NCI-H1105 treated with DMSO at 0.1 percent for 48 hours (cell line): ENCODE measurements at regions not wholly inside any gene's neighbourhood (a gene's known extent, or its start where the extent isn't known, plus 50 kb on each side); places are given as distances from the start of the nearest gene placed in this dataset.

Experiments
- DNase-seq: peaks from one replicate; lab custom pipeline; 2025; lab: John Stamatoyannopoulos, UW

- no peak for DNase-seq
These were observed 148.1 kb upstream of the DMRT1 start for GRCh38 chr9:693201-694091.

- no peak for DNase-seq
These were observed 147.4 kb upstream of the DMRT1 start for GRCh38 chr9:694092-694402.

- no peak for DNase-seq
These were observed 146.9 kb upstream of the DMRT1 start for GRCh38 chr9:694403-695154.

DNA sequence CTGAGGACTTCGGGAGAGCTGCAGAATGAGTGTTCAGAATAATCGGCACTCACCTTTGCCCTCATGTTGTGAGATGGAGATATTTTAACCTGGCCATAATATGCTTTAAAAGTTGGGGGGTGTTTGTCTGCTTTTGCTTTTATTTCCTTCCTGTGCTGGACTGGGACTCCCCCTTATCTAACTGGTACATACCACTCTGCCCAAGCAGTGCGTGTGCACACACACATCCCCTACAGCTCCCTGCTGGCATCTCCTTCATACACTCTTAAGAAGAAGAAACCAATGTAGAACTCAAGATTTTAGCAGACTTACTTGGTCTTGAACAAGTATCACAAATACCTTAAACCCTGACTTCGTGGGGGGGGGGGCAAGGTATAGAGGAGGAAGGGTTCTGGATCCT is 146.2 kb upstream of the DMRT1 start:
- DNase-seq = no peak

GRCh38 chr9:696332-697323 is 144.9 kb upstream of the DMRT1 start:
- DNase-seq = no peak

DNA sequence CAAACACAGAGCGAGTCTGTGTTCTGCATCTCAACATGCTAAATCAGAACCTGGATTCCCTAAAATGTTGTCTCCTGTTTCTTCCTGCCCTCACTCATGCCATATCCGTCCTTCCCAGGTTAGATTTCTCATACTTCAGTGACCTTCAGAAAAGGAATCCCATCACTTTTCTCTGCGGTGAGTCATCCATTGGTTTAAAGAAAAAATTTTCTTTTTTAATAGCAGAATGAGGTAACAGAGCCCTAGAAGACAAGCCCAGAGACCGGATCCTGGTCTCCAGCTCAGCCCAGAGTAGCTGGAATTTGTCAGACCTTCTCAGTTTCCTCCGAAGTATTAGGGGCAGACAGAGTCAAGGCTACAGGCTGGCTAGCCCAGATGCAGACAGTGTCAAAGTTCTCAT is 143.2 kb upstream of the DMRT1 start:
- DNase-seq = no peak

- no peak for DNase-seq
These were observed 142.5 kb upstream of the DMRT1 start for GRCh38 chr9:698954-699353.

GRCh38 chr9:699396-699795 is 142.1 kb upstream of the DMRT1 start:
- DNase-seq = no peak

- no peak for DNase-seq
These were observed 140.9 kb upstream of the DMRT1 start for GRCh38 chr9:700365-701282.

- DNase-seq = no peak
These were observed 138.1 kb upstream of the DMRT1 start for GRCh38 chr9:703392-703791.

- no peak for DNase-seq
These were observed 135.4 kb upstream of the DMRT1 start for GRCh38 chr9:706073-706472.

GRCh38 chr9:706606-707459 is 134.7 kb upstream of the DMRT1 start:
- no peak for DNase-seq

- no peak for DNase-seq
These were observed 133.3 kb upstream of the DMRT1 start for GRCh38 chr9:708182-708550.

DNA sequence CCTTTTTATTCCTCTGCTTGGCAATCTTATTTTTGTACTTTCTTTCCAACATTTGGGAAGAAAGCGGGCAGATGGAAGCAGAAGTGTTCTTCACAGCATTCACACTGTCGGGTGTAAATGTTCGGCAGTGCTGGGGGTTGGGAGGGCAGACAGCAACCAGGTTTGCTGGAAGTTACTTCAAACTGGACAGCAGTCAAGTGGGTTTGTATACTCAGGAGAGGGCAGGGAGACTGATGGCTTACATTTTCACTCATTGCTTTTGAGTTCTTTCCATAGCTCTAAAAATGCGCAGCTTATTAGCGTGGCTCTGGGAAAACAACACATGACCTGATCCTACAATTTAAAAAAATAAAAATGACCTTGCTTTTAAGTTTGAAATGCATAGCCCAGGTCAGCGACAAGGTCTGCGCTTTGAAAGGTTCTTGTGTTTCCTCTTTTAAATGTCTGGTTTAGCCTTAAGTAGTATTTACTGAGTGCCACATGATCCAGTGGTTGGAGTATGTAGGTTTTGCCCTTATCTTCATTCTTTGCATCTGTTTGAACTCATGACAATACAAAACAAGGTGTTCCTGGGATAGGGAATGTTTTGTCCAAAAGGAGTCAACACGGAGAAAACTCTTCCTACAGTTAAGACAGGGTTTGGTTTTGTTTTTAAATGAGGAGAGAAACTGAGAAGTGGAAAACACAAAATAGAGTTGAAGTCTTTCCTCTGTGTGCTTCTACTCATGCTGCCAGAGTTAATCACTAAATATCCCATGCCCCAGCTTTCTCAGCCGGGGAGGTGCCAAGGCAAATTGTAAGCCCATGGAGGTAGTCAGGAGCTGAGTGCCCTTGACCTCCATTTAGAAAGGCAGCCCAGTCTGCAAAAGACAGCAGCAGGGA is 132.7 kb upstream of the DMRT1 start:
- DNase-seq = no peak

- no peak for DNase-seq
These were observed 130.3 kb upstream of the DMRT1 start for GRCh38 chr9:710951-711745.

DNA sequence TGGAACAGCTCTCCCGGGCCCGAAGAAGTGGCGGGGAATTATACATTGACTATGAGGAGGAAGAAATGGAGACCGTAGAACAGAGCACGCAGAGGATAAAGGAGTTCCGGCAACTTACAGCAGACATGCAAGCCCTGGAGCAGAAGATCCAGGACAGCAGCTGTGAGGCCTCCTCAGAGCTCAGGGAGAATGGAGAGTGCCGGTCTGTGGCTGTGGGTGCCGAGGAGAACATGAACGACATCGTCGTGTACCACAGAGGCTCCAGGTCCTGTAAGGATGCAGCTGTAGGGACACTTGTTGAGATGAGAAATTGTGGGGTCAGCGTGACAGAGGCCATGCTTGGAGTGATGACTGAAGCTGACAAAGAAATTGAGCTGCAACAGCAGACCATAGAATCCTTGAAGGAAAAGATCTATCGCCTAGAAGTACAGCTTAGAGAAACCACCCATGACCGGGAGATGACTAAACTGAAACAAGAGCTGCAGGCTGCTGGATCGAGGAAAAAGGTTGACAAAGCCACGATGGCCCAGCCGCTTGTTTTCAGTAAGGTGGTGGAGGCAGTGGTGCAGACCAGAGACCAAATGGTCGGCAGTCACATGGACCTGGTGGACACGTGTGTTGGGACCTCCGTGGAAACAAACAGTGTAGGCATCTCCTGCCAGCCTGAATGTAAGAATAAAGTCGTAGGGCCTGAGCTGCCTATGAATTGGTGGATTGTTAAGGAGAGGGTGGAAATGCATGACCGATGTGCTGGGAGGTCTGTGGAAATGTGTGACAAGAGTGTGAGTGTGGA is 129.5 kb upstream of the DMRT1 start:
- no peak for DNase-seq

DNA sequence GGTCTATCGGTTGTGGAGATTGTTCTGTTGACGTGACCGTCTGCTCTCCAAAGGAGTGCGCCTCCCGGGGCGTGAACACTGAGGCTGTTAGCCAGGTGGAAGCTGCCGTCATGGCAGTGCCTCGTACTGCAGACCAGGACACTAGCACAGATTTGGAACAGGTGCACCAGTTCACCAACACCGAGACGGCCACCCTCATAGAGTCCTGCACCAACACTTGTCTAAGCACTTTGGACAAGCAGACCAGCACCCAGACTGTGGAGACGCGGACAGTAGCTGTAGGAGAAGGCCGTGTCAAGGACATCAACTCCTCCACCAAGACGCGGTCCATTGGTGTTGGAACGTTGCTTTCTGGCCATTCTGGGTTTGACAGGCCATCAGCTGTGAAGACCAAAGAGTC is 128.9 kb upstream of the DMRT1 start:
- DNase-seq = no peak

DNA sequence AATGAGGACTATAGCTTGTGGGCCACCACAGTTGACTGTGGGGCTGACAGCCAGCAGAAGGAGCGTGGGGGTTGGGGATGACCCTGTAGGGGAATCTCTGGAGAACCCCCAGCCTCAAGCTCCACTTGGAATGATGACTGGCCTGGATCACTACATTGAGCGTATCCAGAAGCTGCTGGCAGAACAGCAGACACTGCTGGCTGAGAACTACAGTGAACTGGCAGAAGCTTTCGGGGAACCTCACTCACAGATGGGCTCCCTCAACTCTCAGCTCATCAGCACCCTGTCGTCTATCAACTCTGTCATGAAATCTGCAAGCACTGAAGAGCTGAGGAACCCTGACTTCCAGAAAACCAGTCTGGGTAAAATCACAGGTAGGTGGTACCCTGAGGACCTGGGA is 128.4 kb upstream of the DMRT1 start:
- DNase-seq = no peak
